ENCODE measurements at regions not wholly inside any gene's neighbourhood (a gene's known extent, or its start where the extent isn't known, plus 50 kb on each side); places are given as distances from the start of the nearest gene placed in this dataset.

DNA sequence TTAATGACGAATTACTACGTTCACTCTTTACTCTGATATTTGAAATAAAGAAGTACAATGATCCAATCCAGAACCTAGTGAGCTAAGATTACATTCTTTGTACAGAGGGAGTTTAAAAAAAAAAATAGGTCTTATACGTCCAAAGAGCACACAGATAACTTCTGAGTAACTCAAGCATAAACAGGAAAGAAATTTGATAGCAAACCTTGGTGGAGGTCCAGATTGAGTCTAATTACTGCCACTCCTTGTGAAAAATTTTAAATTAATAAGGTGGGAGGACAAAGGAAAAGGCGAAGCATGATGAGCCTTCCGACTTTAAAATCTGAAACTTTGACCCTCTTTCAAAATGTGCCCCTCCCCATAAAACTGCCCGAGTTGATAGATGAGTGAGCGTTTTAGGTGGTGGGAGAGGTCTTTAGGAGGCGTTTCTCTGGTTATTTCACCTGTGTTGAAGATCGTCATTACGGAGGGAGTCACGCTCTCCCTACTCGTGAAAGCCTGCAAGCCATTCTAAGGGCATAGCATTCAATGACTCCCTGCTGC lies 127.0 kb upstream of the ROBO2 start:
- TF ChIP-seq POLR2AphosphoS5 (IDR thresholded peaks at IDR 0.05; ENCODE audit: low read depth, low read length) (no peak), POLR2A (IDR thresholded peaks at IDR 0.05; ENCODE audit: low read depth, low read length) (no peak), TAF1 (IDR thresholded peaks at IDR 0.05; ENCODE audit: borderline replicate concordance, low read depth, low read length) (no peak)

All from GM12892 (cell line).